HG03103 (cell line): ENCODE measurements at regions not wholly inside any gene's neighbourhood (a gene's known extent, or its start where the extent isn't known, plus 50 kb on each side); places are given as distances from the start of the nearest gene placed in this dataset.

Source experiments
- ATAC-seq: cut with Tn5 transposase; IDR thresholded peaks from one replicate; pipeline ENCODE4 v1.9.1; 2021; ENCODE audit warnings: low read depth; ENCODE audit not compliant: unreplicated experiment

DNA sequence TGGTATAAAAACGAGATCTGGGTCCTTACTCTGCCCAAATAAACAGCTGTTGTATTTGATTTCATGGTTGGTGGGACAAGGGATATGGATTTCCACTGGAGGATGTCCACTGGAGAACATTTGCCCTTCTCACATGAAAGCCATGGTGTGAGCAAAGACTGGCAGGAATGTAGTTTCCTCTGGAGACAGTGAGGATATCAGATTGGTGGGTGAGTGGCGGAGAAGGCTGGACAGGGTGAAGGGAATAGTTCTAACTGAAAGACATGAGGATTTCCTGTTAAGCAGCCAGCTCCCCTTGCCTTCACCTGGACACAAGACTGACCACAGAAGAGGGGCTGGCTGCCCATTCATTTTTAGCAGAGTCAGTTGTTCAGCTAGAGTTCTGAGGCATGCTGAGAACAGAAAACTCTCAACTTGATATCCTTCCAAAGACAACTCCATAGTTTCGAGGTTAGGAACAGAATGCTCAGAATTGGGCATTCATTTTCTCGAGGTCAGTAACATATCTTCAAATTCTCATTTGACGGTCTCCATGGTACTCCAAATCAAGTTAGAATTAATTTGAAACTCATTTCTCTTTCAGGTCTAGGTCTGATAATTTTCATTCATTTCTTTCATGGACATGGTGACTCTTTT is 365.7 kb downstream of the LRIG3 start:
- no peak for ATAC-seq

GRCh38 chr12:58557171-58557570 is 363.1 kb downstream of the LRIG3 start:
- ATAC-seq, result no peak

GRCh38 chr12:58557661-58558060 is 362.6 kb downstream of the LRIG3 start:
- no peak for ATAC-seq

- ATAC-seq, result no peak
Observed at GRCh38 chr12:58563621-58564020, 356.7 kb downstream of the LRIG3 start.

DNA sequence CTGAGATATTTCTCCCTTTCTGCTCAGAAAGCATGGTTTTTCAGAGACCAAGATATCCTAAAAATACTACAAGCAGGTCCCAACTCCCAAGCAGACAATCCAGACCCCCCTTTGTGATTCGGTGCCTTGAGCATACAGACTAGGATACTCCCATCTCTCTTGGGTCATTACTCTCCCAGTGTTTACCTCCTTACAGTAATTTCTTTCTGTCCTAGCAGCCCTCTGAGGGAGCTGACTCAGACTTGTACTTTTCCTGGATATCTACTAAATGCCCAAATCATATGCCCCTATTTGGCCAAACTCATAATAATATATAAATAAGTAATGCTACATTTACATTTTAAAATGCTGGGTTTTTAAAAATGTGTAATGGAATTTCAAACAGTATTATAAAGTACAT is 355.6 kb downstream of the LRIG3 start:
- no peak for ATAC-seq

GRCh38 chr12:58566599-58566998 is 353.7 kb downstream of the LRIG3 start:
- no peak for ATAC-seq

- no peak for ATAC-seq
Observed at GRCh38 chr12:58567189-58567588, 353.1 kb downstream of the LRIG3 start.

GRCh38 chr12:58570411-58570810 is 349.9 kb downstream of the LRIG3 start:
- no peak for ATAC-seq

- no peak for ATAC-seq
Observed at GRCh38 chr12:58575256-58575655, 345.0 kb downstream of the LRIG3 start.

DNA sequence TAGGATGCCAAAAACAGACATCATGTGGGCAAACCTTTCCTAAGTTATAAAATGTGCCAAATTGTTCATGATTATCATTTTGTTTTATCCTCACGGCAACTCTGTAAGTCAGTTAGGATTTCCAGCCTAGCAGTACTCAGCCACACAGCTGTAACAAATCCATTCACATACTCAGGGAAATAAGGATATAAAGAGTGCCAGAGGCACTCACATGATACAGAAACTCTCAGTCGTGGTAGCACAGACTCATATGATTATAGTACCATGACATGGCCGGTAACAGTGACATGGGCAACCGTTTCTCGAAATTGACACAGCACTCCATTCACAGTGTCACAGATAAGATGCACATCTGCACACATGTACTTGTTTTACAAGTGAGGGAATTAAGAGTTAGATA is 344.2 kb downstream of the LRIG3 start:
- no peak for ATAC-seq

DNA sequence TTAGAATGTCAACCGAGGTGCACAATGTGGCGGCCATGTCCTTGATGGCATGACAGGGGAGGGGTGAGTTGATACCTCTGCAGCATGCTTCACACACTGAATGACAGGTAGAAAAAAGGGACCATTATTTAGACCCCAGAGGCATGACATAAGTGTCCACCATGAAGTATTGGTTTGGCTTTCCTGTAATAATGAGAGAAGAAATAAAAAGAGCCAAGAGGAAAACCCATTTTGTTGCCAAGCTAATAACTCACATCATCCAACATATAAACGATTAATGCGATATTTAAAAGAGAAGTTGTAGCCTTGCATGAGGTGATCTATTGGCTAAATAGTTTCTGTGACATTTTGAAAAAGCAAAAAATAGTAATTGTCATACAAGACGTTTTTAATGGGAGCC is 343.4 kb downstream of the LRIG3 start:
- no peak for ATAC-seq

- ATAC-seq, result no peak
Observed at GRCh38 chr12:58580095-58580494, 340.2 kb downstream of the LRIG3 start.

- no peak for ATAC-seq
Observed at GRCh38 chr12:58583529-58583928, 336.8 kb downstream of the LRIG3 start.

- no peak for ATAC-seq
Observed at GRCh38 chr12:58583940-58584339, 336.4 kb downstream of the LRIG3 start.

- ATAC-seq, result no peak
Observed at GRCh38 chr12:58584880-58585279, 335.4 kb downstream of the LRIG3 start.

DNA sequence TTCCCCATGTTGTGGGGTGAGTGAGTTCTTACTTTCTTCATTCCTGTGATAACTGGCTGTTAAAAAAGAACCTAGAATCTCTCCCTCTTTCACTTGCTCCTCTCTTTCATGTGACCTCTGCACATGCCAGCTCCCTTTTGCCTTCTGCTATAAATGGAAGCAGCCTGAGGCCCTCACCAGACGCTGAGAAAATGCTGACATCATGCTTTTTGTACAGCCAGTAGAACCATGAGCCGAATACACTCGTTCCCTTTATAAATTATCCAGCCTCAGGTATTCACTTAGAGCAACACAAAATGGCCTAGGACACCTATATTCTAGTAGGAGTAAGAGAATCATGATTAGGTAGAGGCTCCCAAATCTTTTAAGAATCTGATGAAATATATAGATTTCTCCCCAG is 333.5 kb downstream of the LRIG3 start:
- ATAC-seq, result no peak

DNA sequence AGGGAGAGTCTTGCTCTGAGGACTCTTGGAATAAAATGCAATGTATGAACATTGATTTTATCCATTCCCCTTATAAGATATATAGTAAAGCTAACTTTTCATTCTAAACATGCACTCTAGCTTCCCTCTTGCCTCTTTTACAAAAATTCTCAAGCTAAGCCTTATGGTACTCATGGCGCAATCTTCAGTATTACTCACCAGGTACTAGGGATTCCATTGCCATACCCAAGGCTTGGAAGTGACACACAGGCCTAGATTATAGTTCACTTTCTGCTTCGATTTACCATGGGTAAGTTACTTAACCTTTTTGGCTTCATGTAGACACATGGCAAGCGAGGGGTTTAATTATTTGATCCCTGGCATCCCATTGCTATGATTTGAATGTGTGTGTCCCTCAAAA is 331.5 kb downstream of the LRIG3 start:
- no peak for ATAC-seq

DNA sequence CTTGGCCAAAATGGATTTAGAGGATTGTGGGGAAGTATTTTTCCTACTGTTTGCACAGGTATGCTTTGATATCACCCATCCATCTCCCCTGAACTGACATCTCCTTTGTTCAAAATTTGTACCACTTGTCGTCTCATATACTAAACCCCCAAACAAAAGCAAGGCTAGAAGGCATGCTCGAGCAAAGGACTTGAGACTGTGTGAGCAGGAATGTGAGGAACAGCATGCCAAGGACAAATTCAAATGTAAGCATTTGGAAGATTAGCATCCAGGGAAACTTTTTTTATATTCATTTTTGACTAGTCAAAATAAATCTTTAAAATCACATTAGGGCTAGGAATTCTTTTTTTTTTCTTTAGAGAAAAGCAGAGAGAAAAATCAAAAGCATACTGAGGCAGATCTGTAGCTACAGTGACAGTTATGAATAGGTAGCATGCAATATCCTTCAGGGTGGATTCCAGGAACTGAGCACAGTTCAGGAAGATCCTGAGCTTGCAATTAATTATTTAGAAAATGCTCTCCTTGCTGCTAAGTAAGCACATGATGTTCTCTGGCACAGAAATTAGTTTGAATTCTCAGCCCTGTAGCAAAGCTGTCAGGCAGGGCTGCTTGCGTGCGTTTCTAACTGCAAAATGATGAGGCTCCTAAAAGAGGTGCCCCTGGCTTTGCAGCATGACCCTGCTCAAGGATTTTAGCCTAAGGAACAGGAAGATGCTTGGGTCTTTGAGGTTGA is 327.7 kb downstream of the LRIG3 start:
- ATAC-seq, result no peak

DNA sequence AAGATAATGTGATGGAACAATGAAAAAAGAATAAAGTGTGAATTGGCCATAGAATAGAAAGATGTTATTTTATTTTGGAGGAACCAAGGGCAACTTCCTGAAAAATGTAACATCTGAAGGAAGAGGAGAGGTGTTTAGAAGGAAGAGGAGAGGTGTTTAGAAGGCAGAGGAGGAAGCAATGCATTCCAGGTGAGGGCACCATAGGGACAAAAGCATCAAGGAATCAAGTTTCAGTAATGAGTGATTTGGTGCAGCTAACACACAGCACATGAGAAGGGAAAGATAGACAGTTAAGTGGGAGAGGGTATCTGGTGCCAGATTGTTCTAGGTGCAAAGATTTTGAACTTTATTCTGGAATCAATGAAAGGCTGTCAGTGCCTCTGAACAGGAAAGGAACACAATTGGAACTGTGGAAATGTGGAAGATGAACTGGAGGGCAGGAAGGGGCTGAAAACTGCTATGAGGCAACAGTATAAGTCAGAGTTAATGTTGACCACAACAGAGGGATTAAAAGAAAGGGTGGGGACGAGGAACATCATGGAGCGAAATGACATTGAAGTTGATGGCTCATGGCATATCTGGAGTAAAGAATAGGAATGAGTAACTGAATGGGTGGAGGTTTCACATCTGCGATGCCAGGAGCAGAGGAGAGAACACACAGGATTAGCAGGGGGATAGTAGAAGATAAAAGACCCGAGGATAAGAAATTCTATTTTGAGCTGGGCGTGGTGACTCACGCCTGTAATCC is 326.6 kb downstream of the LRIG3 start:
- ATAC-seq, result no peak

DNA sequence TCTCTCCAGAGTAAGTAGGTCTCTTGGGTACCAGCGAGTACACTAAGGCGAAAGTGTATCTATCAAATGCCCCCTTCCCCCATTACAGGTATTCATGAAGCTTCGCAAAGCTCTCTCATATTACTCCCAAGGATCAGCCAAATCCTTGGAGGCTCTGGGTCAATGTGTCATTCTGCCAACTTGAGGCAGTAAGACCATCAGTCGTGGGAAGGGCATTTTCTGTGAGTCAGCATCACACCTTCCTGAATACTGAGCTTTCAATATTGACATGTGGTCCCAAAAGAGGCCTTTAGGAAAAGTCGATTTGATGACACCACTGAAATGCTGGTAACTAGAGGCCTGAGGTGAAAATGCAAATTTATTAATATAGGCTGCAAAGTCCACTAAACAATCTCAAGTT is 323.9 kb downstream of the LRIG3 start:
- ATAC-seq, result no peak

GRCh38 chr12:58601529-58601928 is 318.8 kb downstream of the LRIG3 start:
- no peak for ATAC-seq

DNA sequence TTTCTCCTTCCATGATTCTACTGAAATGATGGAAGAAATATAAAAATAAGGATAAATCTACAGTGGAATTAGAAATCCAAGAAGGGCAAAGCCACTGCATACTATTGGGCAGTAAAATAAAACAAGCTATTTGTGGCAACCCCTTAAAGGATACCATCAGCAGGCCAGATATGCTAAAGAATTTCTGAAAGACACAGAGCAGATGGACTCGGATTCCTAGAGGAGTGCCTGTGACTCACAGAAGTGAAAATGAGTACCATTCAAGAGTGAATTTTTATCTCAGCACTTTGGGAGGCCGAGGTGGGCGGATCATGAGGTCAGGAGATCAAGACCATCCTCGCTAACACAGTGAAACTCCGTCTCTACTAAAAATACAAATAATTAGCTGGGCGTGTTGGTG is 318.1 kb downstream of the LRIG3 start:
- no peak for ATAC-seq
